ENCODE measurements at regions not wholly inside any gene's neighbourhood (a gene's known extent, or its start where the extent isn't known, plus 50 kb on each side); places are given as distances from the start of the nearest gene placed in this dataset.
"Not testable (repeated sequence)": the region's sequence is repeated elsewhere in the genome, so short reads cannot be mapped to it uniquely, and the experiment has no call there.

GRCh38 chr6:40885139-40885774 is 153.8 kb downstream of the UNC5CL start:
- DNase-seq (ENCODE audit: low spot score) = no peak

- DNase-seq (ENCODE audit: low spot score) = no peak
Measured at GRCh38 chr6:40882323-40882997, 156.6 kb downstream of the UNC5CL start.

GRCh38 chr6:40881501-40881900 is 157.5 kb downstream of the UNC5CL start:
- no peak for DNase-seq (ENCODE audit: low spot score)

- no peak for DNase-seq (ENCODE audit: low spot score)
Measured at GRCh38 chr6:40880906-40881305, 158.1 kb downstream of the UNC5CL start.

- DNase-seq (ENCODE audit: low spot score) = no peak
Measured at GRCh38 chr6:40879169-40879568, 159.9 kb downstream of the UNC5CL start.

GRCh38 chr6:40877362-40877761 is 161.7 kb downstream of the UNC5CL start:
- no peak for DNase-seq (ENCODE audit: low spot score)

- DNase-seq (ENCODE audit: low spot score) = no peak
Measured at GRCh38 chr6:40876336-40876735, 162.7 kb downstream of the UNC5CL start.

- no peak for DNase-seq (ENCODE audit: low spot score)
Measured at GRCh38 chr6:40874495-40874894, 164.5 kb downstream of the UNC5CL start.

- DNase-seq (ENCODE audit: low spot score) = no peak
Measured at GRCh38 chr6:40871424-40871823, 167.6 kb downstream of the UNC5CL start.

GRCh38 chr6:40868089-40868865 is 170.7 kb downstream of the UNC5CL start:
- DNase-seq (ENCODE audit: low spot score) = not testable (repeated sequence)

- not testable (repeated sequence) for DNase-seq (ENCODE audit: low spot score)
Measured at GRCh38 chr6:40867527-40867926, 171.5 kb downstream of the UNC5CL start.

- DNase-seq (ENCODE audit: low spot score) = not testable (repeated sequence)
Measured at GRCh38 chr6:40865259-40865658, 173.8 kb downstream of the UNC5CL start.

GRCh38 chr6:40860443-40860842 is 178.6 kb downstream of the UNC5CL start:
- DNase-seq (ENCODE audit: low spot score) = no peak

GRCh38 chr6:40856271-40856670 is 182.8 kb downstream of the UNC5CL start:
- no peak for DNase-seq (ENCODE audit: low spot score)

- DNase-seq (ENCODE audit: low spot score) = no peak
Measured at GRCh38 chr6:40855168-40855880, 183.7 kb downstream of the UNC5CL start.

GRCh38 chr6:40854592-40854991 is 184.4 kb downstream of the UNC5CL start:
- no peak for DNase-seq (ENCODE audit: low spot score)

GRCh38 chr6:40852779-40853373 is 186.1 kb downstream of the UNC5CL start:
- peak; percentile 12 for DNase-seq (ENCODE audit: low spot score)

GRCh38 chr6:40849546-40849945 is 189.5 kb downstream of the UNC5CL start:
- DNase-seq (ENCODE audit: low spot score) = no peak

- no peak for DNase-seq (ENCODE audit: low spot score)
Measured at GRCh38 chr6:40848868-40849514, 190.0 kb downstream of the UNC5CL start.

- DNase-seq (ENCODE audit: low spot score) = no peak
Measured at GRCh38 chr6:40848038-40848437, 191.0 kb downstream of the UNC5CL start.

- peak; percentile 15 for DNase-seq (ENCODE audit: low spot score)
Measured at GRCh38 chr6:40845553-40845952, 193.5 kb downstream of the UNC5CL start.

Data from HuH-7.5 (cell line).